SK-N-SH (cell line): ENCODE measurements at regions not wholly inside any gene's neighbourhood (a gene's known extent, or its start where the extent isn't known, plus 50 kb on each side); places are given as distances from the start of the nearest gene placed in this dataset.

ENCODE experiments used
- GATA2 ChIP-seq: sonication (generic); formaldehyde crosslinking; IDR thresholded peaks from 2 replicates; pipeline ENCODE4 v1.5.0; 2020; ENCODE audit warnings: mild to moderate bottlenecking, missing genetic modification reagents
- SIN3A ChIP-seq: IDR thresholded peaks from 2 replicates; pipeline ENCODE4 v1.6.1; 2012; ENCODE audit warnings: low read depth, mild to moderate bottlenecking, low read length, moderate library complexity, borderline replicate concordance

- TF ChIP-seq SIN3A (no peak), GATA2 (CRISPR knock-in tag) (no peak)
These were observed 487.9 kb downstream of the ARHGEF28 start for GRCh38 chr5:74113927-74114326.
